ENCODE measurements at regions not wholly inside any gene's neighbourhood (a gene's known extent, or its start where the extent isn't known, plus 50 kb on each side); places are given as distances from the start of the nearest gene placed in this dataset.

- TF ChIP-seq, protein P1, sequence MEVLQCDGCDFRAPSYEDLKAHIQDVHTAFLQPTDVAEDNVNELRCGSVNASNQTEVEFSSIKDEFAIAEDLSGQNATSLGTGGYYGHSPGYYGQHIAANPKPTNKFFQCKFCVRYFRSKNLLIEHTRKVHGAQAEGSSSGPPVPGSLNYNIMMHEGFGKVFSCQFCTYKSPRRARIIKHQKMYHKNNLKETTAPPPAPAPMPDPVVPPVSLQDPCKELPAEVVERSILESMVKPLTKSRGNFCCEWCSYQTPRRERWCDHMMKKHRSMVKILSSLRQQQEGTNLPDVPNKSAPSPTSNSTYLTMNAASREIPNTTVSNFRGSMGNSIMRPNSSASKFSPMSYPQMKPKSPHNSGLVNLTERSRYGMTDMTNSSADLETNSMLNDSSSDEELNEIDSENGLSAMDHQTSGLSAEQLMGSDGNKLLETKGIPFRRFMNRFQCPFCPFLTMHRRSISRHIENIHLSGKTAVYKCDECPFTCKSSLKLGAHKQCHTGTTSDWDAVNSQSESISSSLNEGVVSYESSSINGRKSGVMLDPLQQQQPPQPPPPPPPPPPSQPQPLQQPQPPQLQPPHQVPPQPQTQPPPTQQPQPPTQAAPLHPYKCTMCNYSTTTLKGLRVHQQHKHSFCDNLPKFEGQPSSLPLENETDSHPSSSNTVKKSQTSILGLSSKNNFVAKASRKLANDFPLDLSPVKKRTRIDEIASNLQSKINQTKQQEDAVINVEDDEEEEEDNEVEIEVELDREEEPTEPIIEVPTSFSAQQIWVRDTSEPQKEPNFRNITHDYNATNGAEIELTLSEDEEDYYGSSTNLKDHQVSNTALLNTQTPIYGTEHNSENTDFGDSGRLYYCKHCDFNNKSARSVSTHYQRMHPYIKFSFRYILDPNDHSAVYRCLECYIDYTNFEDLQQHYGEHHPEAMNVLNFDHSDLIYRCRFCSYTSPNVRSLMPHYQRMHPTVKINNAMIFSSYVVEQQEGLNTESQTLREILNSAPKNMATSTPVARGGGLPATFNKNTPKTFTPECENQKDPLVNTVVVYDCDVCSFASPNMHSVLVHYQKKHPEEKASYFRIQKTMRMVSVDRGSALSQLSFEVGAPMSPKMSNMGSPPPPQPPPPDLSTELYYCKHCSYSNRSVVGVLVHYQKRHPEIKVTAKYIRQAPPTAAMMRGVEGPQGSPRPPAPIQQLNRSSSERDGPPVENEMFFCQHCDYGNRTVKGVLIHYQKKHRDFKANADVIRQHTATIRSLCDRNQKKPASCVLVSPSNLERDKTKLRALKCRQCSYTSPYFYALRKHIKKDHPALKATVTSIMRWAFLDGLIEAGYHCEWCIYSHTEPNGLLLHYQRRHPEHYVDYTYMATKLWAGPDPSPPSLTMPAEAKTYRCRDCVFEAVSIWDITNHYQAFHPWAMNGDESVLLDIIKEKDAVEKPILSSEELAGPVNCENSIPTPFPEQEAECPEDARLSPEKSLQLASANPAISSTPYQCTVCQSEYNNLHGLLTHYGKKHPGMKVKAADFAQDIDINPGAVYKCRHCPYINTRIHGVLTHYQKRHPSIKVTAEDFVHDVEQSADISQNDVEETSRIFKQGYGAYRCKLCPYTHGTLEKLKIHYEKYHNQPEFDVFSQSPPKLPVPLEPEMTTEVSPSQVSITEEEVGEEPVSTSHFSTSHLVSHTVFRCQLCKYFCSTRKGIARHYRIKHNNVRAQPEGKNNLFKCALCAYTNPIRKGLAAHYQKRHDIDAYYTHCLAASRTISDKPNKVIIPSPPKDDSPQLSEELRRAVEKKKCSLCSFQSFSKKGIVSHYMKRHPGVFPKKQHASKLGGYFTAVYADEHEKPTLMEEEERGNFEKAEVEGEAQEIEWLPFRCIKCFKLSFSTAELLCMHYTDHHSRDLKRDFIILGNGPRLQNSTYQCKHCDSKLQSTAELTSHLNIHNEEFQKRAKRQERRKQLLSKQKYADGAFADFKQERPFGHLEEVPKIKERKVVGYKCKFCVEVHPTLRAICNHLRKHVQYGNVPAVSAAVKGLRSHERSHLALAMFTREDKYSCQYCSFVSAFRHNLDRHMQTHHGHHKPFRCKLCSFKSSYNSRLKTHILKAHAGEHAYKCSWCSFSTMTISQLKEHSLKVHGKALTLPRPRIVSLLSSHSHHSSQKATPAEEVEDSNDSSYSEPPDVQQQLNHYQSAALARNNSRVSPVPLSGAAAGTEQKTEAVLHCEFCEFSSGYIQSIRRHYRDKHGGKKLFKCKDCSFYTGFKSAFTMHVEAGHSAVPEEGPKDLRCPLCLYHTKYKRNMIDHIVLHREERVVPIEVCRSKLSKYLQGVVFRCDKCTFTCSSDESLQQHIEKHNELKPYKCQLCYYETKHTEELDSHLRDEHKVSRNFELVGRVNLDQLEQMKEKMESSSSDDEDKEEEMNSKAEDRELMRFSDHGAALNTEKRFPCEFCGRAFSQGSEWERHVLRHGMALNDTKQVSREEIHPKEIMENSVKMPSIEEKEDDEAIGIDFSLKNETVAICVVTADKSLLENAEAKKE (CRISPR knock-in tag; IDR thresholded peaks at IDR 0.05): no peak
- no peak for TF ChIP-seq JUNB (IDR thresholded peaks at IDR 0.05; ENCODE audit: unreplicated experiment)
- no peak for TF ChIP-seq CREB1 (CRISPR knock-in tag; IDR thresholded peaks at IDR 0.05; ENCODE audit: low read depth)
- no peak for TF ChIP-seq NANOG (IDR thresholded peaks at IDR 0.05; ENCODE audit: borderline replicate concordance)
Observed at GRCh38 chr14:106346084-106346483, 819.7 kb downstream of the TMEM121 start (continued).

GRCh38 chr14:106346534-106347290 lies 820.3 kb downstream of the TMEM121 start:
- Mint-ChIP-seq H3K4me1 (no peaks in the 10 kb centered on the region), H3K27me3 (ENCODE audit: insufficient read depth, low read depth, poor library complexity) (peaks cover 8% of the 10 kb centered on the region)
- DNase-seq (ENCODE audit: low spot score): no peak
- TF ChIP-seq NANOG (IDR thresholded peaks at IDR 0.05; ENCODE audit: borderline replicate concordance): no peak
- TF ChIP-seq, protein P1 (CRISPR knock-in tag; IDR thresholded peaks at IDR 0.05): no peak
- TF ChIP-seq ZNF331 (CRISPR knock-in tag; IDR thresholded peaks at IDR 0.05; ENCODE audit: low read depth): no peak
- no peak for TF ChIP-seq JUNB (IDR thresholded peaks at IDR 0.05; ENCODE audit: unreplicated experiment)

More at GRCh38 chr14:106346534-106347290, 820.3 kb downstream of the TMEM121 start:
- H3K4me3 Mint-ChIP-seq: no peak overlapping the region
- Histone ChIP-seq H3K36me3 (ENCODE audit: insufficient read depth) (peaks cover 37% of the 10 kb centered on the region), H3K27ac (ENCODE audit: low read depth) (no peak overlapping the region), H3F3A (replicated peaks; ENCODE audit: low read depth) (no peaks in the 10 kb centered on the region), H3K4me1 (ENCODE audit: insufficient read depth) (no peaks in the 10 kb centered on the region), H2AFZ (no peak overlapping the region), H3K27me3 (ENCODE audit: insufficient read depth) (no peaks in the 10 kb centered on the region), H3K9me2 (ENCODE audit: insufficient read depth) (peaks cover 3% of the 10 kb centered on the region; the same call in 1 of the 2 replicates), H3K4me3 (no peak overlapping the region; the same call in 1 of the 2 replicates), H4K20me1 (replicated peaks; ENCODE audit: insufficient read depth) (no peaks in the 10 kb centered on the region), H3K4me2 (no peak overlapping the region), H3K79me2 (replicated peaks; ENCODE audit: insufficient read depth) (no peaks in the 10 kb centered on the region)
- peaks cover 76% of the 10 kb centered on the region for H3K36me3 Mint-ChIP-seq (ENCODE audit: low read depth)
- H3K9me3 Mint-ChIP-seq: peaks cover 98% of the 10 kb centered on the region
- no peak for ATAC-seq
- H3K27ac Mint-ChIP-seq: no peak overlapping the region
